GM18861 (cell line): ENCODE measurements at regions not wholly inside any gene's neighbourhood (a gene's known extent, or its start where the extent isn't known, plus 50 kb on each side); places are given as distances from the start of the nearest gene placed in this dataset.
"Not testable (repeated sequence)": the region's sequence is repeated elsewhere in the genome, so short reads cannot be mapped to it uniquely, and the experiment has no call there.

Source experiments
- ATAC-seq: cut with Tn5 transposase; IDR thresholded peaks from one replicate; pipeline ENCODE4 v1.9.1; 2021; ENCODE audit not compliant: unreplicated experiment

- ATAC-seq: no peak
These were observed 66.2 kb downstream of the SC5D start for GRCh38 chr11:121358760-121359159.

GRCh38 chr11:121359591-121359990 lies 67.0 kb downstream of the SC5D start:
- no peak for ATAC-seq

GRCh38 chr11:121362955-121363354 lies 70.4 kb downstream of the SC5D start:
- ATAC-seq: not testable (repeated sequence)

- no peak for ATAC-seq
These were observed 72.7 kb downstream of the SC5D start for GRCh38 chr11:121365304-121365703.

GRCh38 chr11:121366038-121366437 lies 73.5 kb downstream of the SC5D start:
- no peak for ATAC-seq

GRCh38 chr11:121367001-121367843 lies 74.7 kb downstream of the SC5D start:
- ATAC-seq: peak; percentile 75

GRCh38 chr11:121367844-121368225 lies 75.3 kb downstream of the SC5D start:
- no peak for ATAC-seq

GRCh38 chr11:121368364-121369240 lies 76.0 kb downstream of the SC5D start:
- ATAC-seq: no peak

- ATAC-seq: no peak
These were observed 76.8 kb downstream of the SC5D start for GRCh38 chr11:121369366-121369765.

GRCh38 chr11:121372028-121372427 lies 79.5 kb downstream of the SC5D start:
- ATAC-seq: no peak

- ATAC-seq: peak; percentile 68
These were observed 79.3 kb upstream of the SORL1 start for GRCh38 chr11:121372671-121373429.

GRCh38 chr11:121374286-121374985 lies 77.7 kb upstream of the SORL1 start:
- no peak for ATAC-seq

- no peak for ATAC-seq
These were observed 76.0 kb upstream of the SORL1 start for GRCh38 chr11:121376130-121376529.

- not testable (repeated sequence) for ATAC-seq
These were observed 72.8 kb upstream of the SORL1 start for GRCh38 chr11:121379145-121379810.

- ATAC-seq: no peak
These were observed 68.4 kb upstream of the SORL1 start for GRCh38 chr11:121383716-121384115.

GRCh38 chr11:121385688-121386087 lies 66.4 kb upstream of the SORL1 start:
- no peak for ATAC-seq
